Liver (tissue), 8 donors: ENCODE measurements at regions not wholly inside any gene's neighbourhood (a gene's known extent, or its start where the extent isn't known, plus 50 kb on each side); places are given as distances from the start of the nearest gene placed in this dataset.

Experiments
- DNase-seq: peaks from one replicate; pipeline ENCODE4 v3.0.0-alpha.2; 2017; ENCODE audit warnings: low spot score
- H3K27ac ChIP-seq, 2 donors: one replicate each; pipeline ENCODE4 v1.7.0; 2013; ENCODE audit warnings: inconsistent platforms in 2 of 2, low read length in 2 of 2, control low read depth in 1 of 2, low read depth in 1 of 2, mild to moderate bottlenecking in 1 of 2
- H3K27me3 ChIP-seq, 4 donors: one replicate each; pipeline versions ENCODE4 v1.6.1 to v1.7.0; 2013; ENCODE audit warnings: low read length in 3 of 4, inconsistent platforms in 1 of 4, mild to moderate bottlenecking in 1 of 4, moderate library complexity in 1 of 4; ENCODE audit not compliant: control insufficient read depth in 4 of 4, insufficient read depth in 4 of 4
- H3K36me3 ChIP-seq, 4 donors: one replicate each; pipeline versions ENCODE4 v1.6.1 to v1.7.0; 2013; ENCODE audit warnings: low read length in 3 of 4, mild to moderate bottlenecking in 3 of 4, low read depth in 1 of 4, moderate library complexity in 1 of 4; ENCODE audit not compliant: control insufficient read depth in 4 of 4, insufficient read depth in 3 of 4
- H3K4me1 ChIP-seq, 4 donors: one replicate each; pipeline versions ENCODE4 v1.6.1 to v1.7.0; 2013; ENCODE audit warnings: low read length in 3 of 4, mild to moderate bottlenecking in 3 of 4, moderate library complexity in 1 of 4; ENCODE audit not compliant: control insufficient read depth in 4 of 4, insufficient read depth in 4 of 4
- H3K4me3 ChIP-seq, 3 donors: one replicate each; pipeline versions ENCODE4 v1.6.1 to v1.7.0; 2013; ENCODE audit warnings: low read length in 3 of 3, control low read depth in 1 of 3, low read depth in 1 of 3, mild to moderate bottlenecking in 1 of 3
- H3K9ac ChIP-seq, 2 donors: one replicate each; pipeline ENCODE4 v1.7.0; 2013; ENCODE audit warnings: low read length in 2 of 2, mild to moderate bottlenecking in 2 of 2, moderate library complexity in 2 of 2, control low read depth in 1 of 2, low read depth in 1 of 2
- H3K9me3 ChIP-seq, 4 donors: one replicate each; pipeline versions ENCODE4 v1.6.1 to v1.7.0; 2013; ENCODE audit warnings: low read length in 3 of 4; ENCODE audit not compliant: control insufficient read depth in 4 of 4
- ATF3 ChIP-seq: IDR thresholded peaks from 2 replicates; pipeline ENCODE4 v1.6.1; 2016; ENCODE audit warnings: antibody characterized with exemption
- CTCF ChIP-seq: fragments of 150-350 bp; IDR thresholded peaks from 2 replicates; pipeline ENCODE4 v1.5.1; 2017; ENCODE audit warnings: improper control_type of control experiment, low read depth, low read length; ENCODE audit not compliant: missing input control
- EGR1 ChIP-seq, 2 donors: IDR thresholded peaks; 2 replicates each; pipeline ENCODE4 v1.6.1; 2016 to 2018; ENCODE audit warnings: antibody characterized with exemption in 2 of 2, low read depth in 2 of 2
- FOXA1 ChIP-seq: IDR thresholded peaks from 2 replicates; pipeline ENCODE4 v1.6.1; 2016; ENCODE audit warnings: antibody characterized with exemption
- FOXA2 ChIP-seq: IDR thresholded peaks from 2 replicates; pipeline ENCODE4 v1.6.1; 2016; ENCODE audit warnings: antibody characterized with exemption
- GABPA ChIP-seq, 2 donors: IDR thresholded peaks in 1 of 2; conservative IDR thresholded peaks in 1 of 2; 2 replicates each; pipeline ENCODE4 v1.6.1; 2016; ENCODE audit warnings: antibody characterized with exemption in 2 of 2, mild to moderate bottlenecking in 1 of 2, moderate library complexity in 1 of 2
- HNF4G ChIP-seq: IDR thresholded peaks from 2 replicates; pipeline ENCODE4 v1.6.1; 2016; ENCODE audit warnings: antibody characterized with exemption
- JUND ChIP-seq, 2 donors: IDR thresholded peaks; 2 replicates each; pipeline ENCODE4 v1.6.1; 2016; ENCODE audit warnings: antibody characterized with exemption in 2 of 2
- RAD21 ChIP-seq, 2 donors: IDR thresholded peaks; 2 replicates each; pipeline ENCODE4 v1.6.1; 2016; ENCODE audit warnings: antibody characterized with exemption in 2 of 2, mild to moderate bottlenecking in 2 of 2
- SP1 ChIP-seq: IDR thresholded peaks from 2 replicates; pipeline ENCODE4 v1.6.1; 2018; ENCODE audit warnings: antibody characterized with exemption, mild to moderate bottlenecking
- TAF1 ChIP-seq: conservative IDR thresholded peaks from 2 replicates; pipeline ENCODE4 v1.6.1; 2016; ENCODE audit warnings: antibody characterized with exemption, mild to moderate bottlenecking
- YY1 ChIP-seq: IDR thresholded peaks from 2 replicates; pipeline ENCODE4 v1.6.1; 2016; ENCODE audit warnings: antibody characterized with exemption, mild to moderate bottlenecking
- WGBS: extraction: QIAGEN DNeasy Blood & Tissue Kit; methylation state at CpG from one replicate; pipeline ENCODE4 v1.1.7; 2013; 5-methylcytosine and 5-hydroxymethylcytosine counted together
- TF ChIP-seq, protein P1 (sequence below): IDR thresholded peaks from 2 replicates; pipeline ENCODE4 v1.6.1; 2016; ENCODE audit warnings: antibody characterized with exemption, mild to moderate bottlenecking
- TF ChIP-seq, protein P2 (sequence below): IDR thresholded peaks from 2 replicates; pipeline ENCODE4 v1.6.1; 2016; ENCODE audit warnings: antibody characterized with exemption
- TF ChIP-seq, protein P3 (sequence below): IDR thresholded peaks from 2 replicates; pipeline ENCODE4 v1.6.1; 2016; ENCODE audit warnings: antibody characterized with exemption
- donor health status: healthy.
- donor health status: healthy.
- donor health status: healthy.
- donor health status: healthy.
- donor health status: healthy.

- Histone ChIP-seq H3K27ac (no peak overlapping the region), H3K4me3 (no peak overlapping the region), H3K9ac (no peak overlapping the region), H3K36me3 (peaks cover 0 to 18% (median 9%) of the 10 kb centered on the region in 4 donors), H3K4me1 (peaks cover 5 to 20% (median 14%) of the 10 kb centered on the region in 4 donors), H3K9me3 (no peaks in the 10 kb centered on the region), H3K27me3 (no peaks in the 10 kb centered on the region)
- no peak for DNase-seq
- WGBS: 93% methylated on average over 8 of the region's 8 CpGs
- no peak for TF ChIP-seq HNF4G
- no peak for TF ChIP-seq TAF1
These were observed 79.6 kb downstream of the DOP1B start for GRCh38 chr21:36236052-36236730.

GRCh38 chr21:36237441-36237840 lies 80.8 kb downstream of the DOP1B start:
- TF ChIP-seq RAD21 (IDR thresholded peaks at IDR 0.05) (no peak), YY1 (no peak), SP1 (no peak), ATF3 (no peak)
- TF ChIP-seq, protein P1, sequence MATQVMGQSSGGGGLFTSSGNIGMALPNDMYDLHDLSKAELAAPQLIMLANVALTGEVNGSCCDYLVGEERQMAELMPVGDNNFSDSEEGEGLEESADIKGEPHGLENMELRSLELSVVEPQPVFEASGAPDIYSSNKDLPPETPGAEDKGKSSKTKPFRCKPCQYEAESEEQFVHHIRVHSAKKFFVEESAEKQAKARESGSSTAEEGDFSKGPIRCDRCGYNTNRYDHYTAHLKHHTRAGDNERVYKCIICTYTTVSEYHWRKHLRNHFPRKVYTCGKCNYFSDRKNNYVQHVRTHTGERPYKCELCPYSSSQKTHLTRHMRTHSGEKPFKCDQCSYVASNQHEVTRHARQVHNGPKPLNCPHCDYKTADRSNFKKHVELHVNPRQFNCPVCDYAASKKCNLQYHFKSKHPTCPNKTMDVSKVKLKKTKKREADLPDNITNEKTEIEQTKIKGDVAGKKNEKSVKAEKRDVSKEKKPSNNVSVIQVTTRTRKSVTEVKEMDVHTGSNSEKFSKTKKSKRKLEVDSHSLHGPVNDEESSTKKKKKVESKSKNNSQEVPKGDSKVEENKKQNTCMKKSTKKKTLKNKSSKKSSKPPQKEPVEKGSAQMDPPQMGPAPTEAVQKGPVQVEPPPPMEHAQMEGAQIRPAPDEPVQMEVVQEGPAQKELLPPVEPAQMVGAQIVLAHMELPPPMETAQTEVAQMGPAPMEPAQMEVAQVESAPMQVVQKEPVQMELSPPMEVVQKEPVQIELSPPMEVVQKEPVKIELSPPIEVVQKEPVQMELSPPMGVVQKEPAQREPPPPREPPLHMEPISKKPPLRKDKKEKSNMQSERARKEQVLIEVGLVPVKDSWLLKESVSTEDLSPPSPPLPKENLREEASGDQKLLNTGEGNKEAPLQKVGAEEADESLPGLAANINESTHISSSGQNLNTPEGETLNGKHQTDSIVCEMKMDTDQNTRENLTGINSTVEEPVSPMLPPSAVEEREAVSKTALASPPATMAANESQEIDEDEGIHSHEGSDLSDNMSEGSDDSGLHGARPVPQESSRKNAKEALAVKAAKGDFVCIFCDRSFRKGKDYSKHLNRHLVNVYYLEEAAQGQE: no peak
- TF ChIP-seq, protein P2, sequence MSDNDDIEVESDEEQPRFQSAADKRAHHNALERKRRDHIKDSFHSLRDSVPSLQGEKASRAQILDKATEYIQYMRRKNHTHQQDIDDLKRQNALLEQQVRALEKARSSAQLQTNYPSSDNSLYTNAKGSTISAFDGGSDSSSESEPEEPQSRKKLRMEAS: no peak
- Histone ChIP-seq H3K27me3 (no peaks in the 10 kb centered on the region), H3K9me3 (no peaks in the 10 kb centered on the region), H3K4me1 (peaks cover 5 to 20% (median 14%) of the 10 kb centered on the region in 4 donors), H3K36me3 (peaks cover 0 to 14% (median 8%) of the 10 kb centered on the region in 4 donors), H3K4me3 (no peak overlapping the region), H3K9ac (no peak overlapping the region), H3K27ac (no peak overlapping the region)
- 96% methylated on average over 7 of the region's 7 CpGs for WGBS
- no peak for DNase-seq

DNA sequence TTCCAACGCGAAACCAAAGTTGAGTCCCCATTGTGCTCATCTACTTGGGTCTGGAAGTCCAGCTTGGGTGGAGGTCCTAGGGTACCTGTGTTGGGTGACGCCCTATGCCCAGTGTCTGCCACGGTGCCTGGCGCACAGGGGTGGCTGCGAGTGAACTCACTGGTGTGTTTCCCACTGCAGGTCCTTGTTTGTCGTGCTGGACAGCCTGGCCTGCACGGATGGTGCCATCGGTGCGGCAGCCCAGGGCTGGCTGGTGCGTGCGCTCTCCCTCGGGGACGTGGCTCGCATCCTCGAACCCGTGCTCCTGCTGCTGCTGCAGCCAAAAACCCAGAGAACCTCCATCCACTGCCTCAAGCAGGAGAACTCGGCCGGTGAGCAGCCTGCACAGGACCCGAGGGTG lies 80.4 kb upstream of the MORC3 start:
- H3K36me3 ChIP-seq: peaks cover 0 to 11% (median 6%) of the 10 kb centered on the region in 4 donors
- no peak overlapping the region for H3K9ac ChIP-seq
- WGBS: 96% methylated on average over 20 of the region's 20 CpGs
- no peak for DNase-seq
- no peak overlapping the region for H3K4me3 ChIP-seq
- no peak overlapping the region for H3K27ac ChIP-seq
- peaks cover 3 to 10% (median 6%) of the 10 kb centered on the region in 4 donors for H3K4me1 ChIP-seq
- no peaks in the 10 kb centered on the region for H3K27me3 ChIP-seq
- no peaks in the 10 kb centered on the region for H3K9me3 ChIP-seq
- TF ChIP-seq, protein P1: no peak
- no peak for TF ChIP-seq EGR1 (IDR thresholded peaks at IDR 0.05; ENCODE audit: low read depth in 2 of 2)
- TF ChIP-seq YY1: no peak
- no peak for TF ChIP-seq CTCF
- no peak for TF ChIP-seq GABPA (IDR thresholded peaks at IDR 0.05 in 1 of 2, conservative IDR thresholded peaks at IDR 0.05 in 1 of 2)
- TF ChIP-seq FOXA1: no peak
- no peak for TF ChIP-seq JUND (IDR thresholded peaks at IDR 0.05)
- TF ChIP-seq, protein P3, sequence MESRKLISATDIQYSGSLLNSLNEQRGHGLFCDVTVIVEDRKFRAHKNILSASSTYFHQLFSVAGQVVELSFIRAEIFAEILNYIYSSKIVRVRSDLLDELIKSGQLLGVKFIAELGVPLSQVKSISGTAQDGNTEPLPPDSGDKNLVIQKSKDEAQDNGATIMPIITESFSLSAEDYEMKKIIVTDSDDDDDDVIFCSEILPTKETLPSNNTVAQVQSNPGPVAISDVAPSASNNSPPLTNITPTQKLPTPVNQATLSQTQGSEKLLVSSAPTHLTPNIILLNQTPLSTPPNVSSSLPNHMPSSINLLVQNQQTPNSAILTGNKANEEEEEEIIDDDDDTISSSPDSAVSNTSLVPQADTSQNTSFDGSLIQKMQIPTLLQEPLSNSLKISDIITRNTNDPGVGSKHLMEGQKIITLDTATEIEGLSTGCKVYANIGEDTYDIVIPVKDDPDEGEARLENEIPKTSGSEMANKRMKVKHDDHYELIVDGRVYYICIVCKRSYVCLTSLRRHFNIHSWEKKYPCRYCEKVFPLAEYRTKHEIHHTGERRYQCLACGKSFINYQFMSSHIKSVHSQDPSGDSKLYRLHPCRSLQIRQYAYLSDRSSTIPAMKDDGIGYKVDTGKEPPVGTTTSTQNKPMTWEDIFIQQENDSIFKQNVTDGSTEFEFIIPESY: no peak
- TF ChIP-seq SP1: no peak
- TF ChIP-seq FOXA2: no peak
- no peak for TF ChIP-seq RAD21 (IDR thresholded peaks at IDR 0.05)
- no peak for TF ChIP-seq ATF3
- TF ChIP-seq HNF4G: no peak
